Stomach (tissue), 8 donors: ENCODE measurements at regions not wholly inside any gene's neighbourhood (a gene's known extent, or its start where the extent isn't known, plus 50 kb on each side); places are given as distances from the start of the nearest gene placed in this dataset.
"Not testable (repeated sequence)": the region's sequence is repeated elsewhere in the genome, so short reads cannot be mapped to it uniquely, and the experiment has no call there.

Experiments
- DNase-seq, 2 donors: peaks; one replicate each; pipeline versions ENCODE4 v3.0.0 to v3.0.0-alpha.2; 2013 to 2019
- H3K27ac ChIP-seq, 5 donors: fragments of 200-600 bp in 4 of 5; sonication (generic) in 4 of 5; one replicate each; pipeline ENCODE4 v1.5.1; 2013 to 2019; ENCODE audit warnings: mild to moderate bottlenecking in 1 of 5, moderate library complexity in 1 of 5
- H3K27me3 ChIP-seq, 3 donors: fragments of 200-600 bp; sonication (generic); one replicate each; pipeline ENCODE4 v1.5.1; 2017 to 2019; ENCODE audit warnings: mixed run types in 1 of 3
- H3K36me3 ChIP-seq, 4 donors: fragments of 200-600 bp; sonication (generic); 1 replicate in 3 of 4; 2 replicates in 1 of 4; pipeline ENCODE4 v1.5.1; 2016 to 2019
- H3K4me1 ChIP-seq, 4 donors: fragments of 200-600 bp; sonication (generic); one replicate each; pipeline ENCODE4 v1.5.1; 2016 to 2019
- H3K4me3 ChIP-seq, 4 donors: fragments of 200-600 bp; sonication (generic) in 3 of 4; one replicate each; pipeline ENCODE4 v1.5.1; 2016 to 2019; ENCODE audit warnings: mild to moderate bottlenecking in 1 of 4
- H3K9me3 ChIP-seq, 4 donors: fragments of 200-600 bp; sonication (generic); one replicate each; pipeline ENCODE4 v1.5.1; 2016 to 2019
- EP300 ChIP-seq: sonication (generic); formaldehyde crosslinking; IDR thresholded peaks from one replicate; pipeline ENCODE4 v1.6.1; 2017; ENCODE audit warnings: antibody characterized with exemption
- POLR2A ChIP-seq, 4 donors: fragments of 450-650 bp; IDR thresholded peaks; one replicate each; pipeline ENCODE4 v1.6.1; 2016; ENCODE audit warnings: antibody characterized with exemption in 4 of 4, control low read depth in 2 of 4, mild to moderate bottlenecking in 1 of 4, moderate library complexity in 1 of 4
- POLR2AphosphoS5 ChIP-seq, 3 donors: sonication (generic); formaldehyde crosslinking; IDR thresholded peaks; one replicate each; pipeline ENCODE4 v1.6.1; 2016; ENCODE audit warnings: antibody characterized with exemption in 3 of 3
- WGBS, 5 donors: extraction: QIAGEN DNeasy Blood & Tissue Kit in 3 of 5; methylation state at CpG; one replicate each; pipeline versions ENCODE4 v1.1.5 to v1.1.7; 2013 to 2018; 5-methylcytosine and 5-hydroxymethylcytosine counted together
- intact Hi-C: fragments of 100-400 bp; cut with DNase I; formaldehyde crosslinking; loops from one replicate; pipeline ENCODE4 v1.15.1; 2023; ENCODE audit warnings: low total_unique reads
- TF ChIP-seq, protein P1 (sequence below), 7 experiments: fragments of 450-650 bp in 4 of 7; fragments of 200-600 bp in 3 of 7; sonication (generic) in 3 of 7; IDR thresholded peaks; one replicate each; pipeline ENCODE4 v1.5.1; 2016 to 2019; ENCODE audit warnings: antibody characterized with exemption in 7 of 7, control low read depth in 2 of 7, mild to moderate bottlenecking in 1 of 7
- donor health status: healthy with polysubstance abuse.
- donor health status: Bipolar disorder and iron deficiency.
- donor health status: healthy.

DNA sequence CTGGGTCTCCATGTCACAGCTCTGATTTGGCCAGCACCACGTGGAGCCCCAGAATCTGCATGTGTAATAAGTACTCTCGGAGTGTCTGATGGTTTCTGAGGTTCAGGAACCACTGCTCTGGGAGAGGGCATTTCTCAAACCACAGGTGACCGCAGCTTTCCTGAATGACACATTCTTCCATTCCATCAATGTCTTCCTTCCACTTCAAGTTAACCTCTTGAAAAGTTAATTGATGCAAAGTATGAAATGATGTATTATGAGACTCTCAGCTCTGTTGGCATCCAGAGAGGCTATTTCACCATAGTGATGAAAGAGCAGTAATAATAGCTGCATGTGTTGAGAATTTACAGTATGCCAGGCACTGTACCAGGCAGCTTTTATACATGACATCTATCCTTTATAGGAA is 61.3 kb upstream of the CRIM1 start:
- H3K4me3 ChIP-seq, result no peak overlapping the region
- TF ChIP-seq EP300 (no peak), POLR2A (IDR thresholded peaks at IDR 0.05) (no peak), POLR2AphosphoS5 (IDR thresholded peaks at IDR 0.05) (no peak)
- TF ChIP-seq, protein P1, sequence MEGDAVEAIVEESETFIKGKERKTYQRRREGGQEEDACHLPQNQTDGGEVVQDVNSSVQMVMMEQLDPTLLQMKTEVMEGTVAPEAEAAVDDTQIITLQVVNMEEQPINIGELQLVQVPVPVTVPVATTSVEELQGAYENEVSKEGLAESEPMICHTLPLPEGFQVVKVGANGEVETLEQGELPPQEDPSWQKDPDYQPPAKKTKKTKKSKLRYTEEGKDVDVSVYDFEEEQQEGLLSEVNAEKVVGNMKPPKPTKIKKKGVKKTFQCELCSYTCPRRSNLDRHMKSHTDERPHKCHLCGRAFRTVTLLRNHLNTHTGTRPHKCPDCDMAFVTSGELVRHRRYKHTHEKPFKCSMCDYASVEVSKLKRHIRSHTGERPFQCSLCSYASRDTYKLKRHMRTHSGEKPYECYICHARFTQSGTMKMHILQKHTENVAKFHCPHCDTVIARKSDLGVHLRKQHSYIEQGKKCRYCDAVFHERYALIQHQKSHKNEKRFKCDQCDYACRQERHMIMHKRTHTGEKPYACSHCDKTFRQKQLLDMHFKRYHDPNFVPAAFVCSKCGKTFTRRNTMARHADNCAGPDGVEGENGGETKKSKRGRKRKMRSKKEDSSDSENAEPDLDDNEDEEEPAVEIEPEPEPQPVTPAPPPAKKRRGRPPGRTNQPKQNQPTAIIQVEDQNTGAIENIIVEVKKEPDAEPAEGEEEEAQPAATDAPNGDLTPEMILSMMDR (IDR thresholded peaks at IDR 0.05), result no peak
- 71 to 91% (median 85%) methylated on average over 3 of the region's 3 CpGs for WGBS, 5 donors
- H3K27me3 ChIP-seq, result no peaks in the 10 kb centered on the region
- DNase-seq, result no peak
- H3K9me3 ChIP-seq, result no peaks in the 10 kb centered on the region
- H3K4me1 ChIP-seq, result no peaks in the 10 kb centered on the region
- H3K36me3 ChIP-seq, result no peaks in the 10 kb centered on the region
- no peak overlapping the region for H3K27ac ChIP-seq
- intact Hi-C loops, result no loop called here

DNA sequence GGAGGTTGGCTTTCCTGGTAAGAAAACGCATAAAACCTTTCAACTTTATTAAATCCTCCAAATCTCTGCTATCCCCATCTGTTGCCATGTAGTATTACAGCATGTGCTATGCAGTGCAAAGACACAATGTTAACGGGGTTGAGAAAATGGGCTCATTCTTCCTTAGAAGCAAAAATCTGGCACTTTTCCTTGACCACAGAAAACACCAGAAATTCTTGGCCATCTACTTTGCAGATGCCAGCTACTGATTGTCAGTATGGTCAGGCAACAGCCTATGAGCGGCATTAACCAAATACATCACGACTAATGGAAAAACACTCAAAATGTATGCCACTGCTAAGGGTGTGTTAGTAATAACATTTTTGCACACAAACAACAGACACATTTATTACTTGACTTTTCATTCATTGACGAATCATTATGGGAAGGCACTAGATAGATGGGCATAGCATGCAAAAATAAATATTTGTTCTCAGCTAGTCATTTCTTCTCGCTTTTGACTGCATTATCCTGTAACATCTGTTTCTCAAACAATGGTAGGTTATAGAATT is 65.2 kb upstream of the CRIM1 start:
- intact Hi-C loops, result no loop called here
- Histone ChIP-seq H3K4me3 (no peak overlapping the region), H3K9me3 (no peaks in the 10 kb centered on the region), H3K27me3 (no peaks in the 10 kb centered on the region), H3K4me1 (no peaks in the 10 kb centered on the region), H3K36me3 (no peaks in the 10 kb centered on the region), H3K27ac (no peak overlapping the region)
- DNase-seq, result no peak
- WGBS, 5 donors, result 74 to 84% (median 81%) methylated on average over 6 of the region's 6 CpGs
- TF ChIP-seq, protein P1 (IDR thresholded peaks at IDR 0.05), result no peak
- no peak for TF ChIP-seq POLR2A (IDR thresholded peaks at IDR 0.05)
- TF ChIP-seq POLR2AphosphoS5 (IDR thresholded peaks at IDR 0.05), result no peak
- no peak for TF ChIP-seq EP300

DNA sequence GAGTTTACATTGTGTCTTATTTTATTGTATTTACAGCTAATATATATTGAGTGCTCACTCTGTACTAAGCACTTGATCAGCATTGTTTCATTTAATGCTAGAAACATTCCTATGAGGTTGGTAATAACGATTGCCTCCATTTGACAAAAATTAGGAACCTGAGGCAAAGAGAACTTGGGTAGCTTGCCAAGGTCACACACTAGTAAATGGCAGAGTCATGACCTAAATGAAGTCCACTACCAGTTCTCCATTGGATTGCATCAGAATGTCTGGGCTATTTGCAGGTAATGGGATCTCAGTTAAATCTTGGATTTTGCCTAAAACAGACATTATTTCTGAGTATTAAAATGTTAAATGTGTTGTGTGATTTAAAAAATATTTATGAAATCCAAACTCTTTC is 65.8 kb upstream of the CRIM1 start:
- TF ChIP-seq, protein P1 (IDR thresholded peaks at IDR 0.05), result no peak
- TF ChIP-seq EP300 (no peak), POLR2A (IDR thresholded peaks at IDR 0.05) (no peak), POLR2AphosphoS5 (IDR thresholded peaks at IDR 0.05) (no peak)
- no peak overlapping the region for H3K4me3 ChIP-seq

DNA sequence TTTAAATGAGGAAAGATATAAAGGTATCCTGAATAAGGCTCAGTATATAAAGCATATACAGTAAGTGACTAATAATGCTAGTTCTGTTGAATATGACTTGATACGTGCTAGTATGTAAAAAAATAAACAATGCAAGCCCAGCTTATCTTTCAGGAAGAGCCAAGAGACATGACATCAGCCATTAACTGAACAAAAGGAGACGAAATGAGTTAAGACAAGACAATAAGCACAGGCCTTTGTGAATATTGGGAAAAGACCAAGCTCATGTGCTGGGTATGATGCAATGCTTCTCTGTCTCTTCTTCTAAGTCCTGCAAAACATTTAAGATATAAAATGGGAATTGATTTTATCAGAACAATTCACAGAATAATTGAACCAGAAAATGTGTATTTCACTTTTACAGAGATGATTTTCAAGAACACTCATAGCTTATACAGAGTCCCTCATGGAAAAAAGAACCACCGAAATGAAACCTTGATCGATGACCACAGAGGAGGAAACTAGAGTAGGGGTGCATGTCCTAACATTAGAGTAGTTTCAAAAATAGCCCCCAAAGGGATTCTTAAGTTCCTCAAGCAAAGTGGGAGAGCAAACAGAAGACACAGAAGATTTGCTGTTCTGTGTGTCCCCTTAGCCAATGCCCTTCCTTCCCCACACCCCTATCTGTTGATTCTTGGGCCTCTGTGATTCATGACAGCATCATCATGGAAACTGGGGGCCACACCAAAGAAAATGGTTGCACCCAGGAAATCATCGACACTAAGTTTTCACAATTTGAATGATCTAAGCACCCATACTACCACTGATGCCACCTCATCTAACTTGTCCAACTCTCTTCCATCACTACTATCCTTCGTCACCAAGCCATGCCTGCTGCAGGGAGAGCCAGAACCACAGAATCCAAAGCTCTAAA is 68.0 kb upstream of the CRIM1 start:
- DNase-seq, result no peak
- TF ChIP-seq EP300, result no peak
- no peak for TF ChIP-seq POLR2A (IDR thresholded peaks at IDR 0.05)
- TF ChIP-seq, protein P1 (IDR thresholded peaks at IDR 0.05), result no peak
- TF ChIP-seq POLR2AphosphoS5 (IDR thresholded peaks at IDR 0.05), result no peak
- Histone ChIP-seq H3K27me3 (no peaks in the 10 kb centered on the region), H3K4me1 (no peaks in the 10 kb centered on the region), H3K9me3 (peaks cover 0 to 3% (median 0%) of the 10 kb centered on the region in 4 donors), H3K27ac (no peak overlapping the region), H3K36me3 (no peaks in the 10 kb centered on the region), H3K4me3 (no peak overlapping the region)
- intact Hi-C loops, result no loop called here
- WGBS, 5 donors, result 72 to 79% (median 77%) methylated on average over 6 of the region's 6 CpGs

More for the DNA sequence above, 65.8 kb upstream of the CRIM1 start:
- intact Hi-C loops, result no loop called here
- Histone ChIP-seq H3K4me1 (no peaks in the 10 kb centered on the region), H3K9me3 (no peaks in the 10 kb centered on the region), H3K27me3 (no peaks in the 10 kb centered on the region), H3K27ac (no peak overlapping the region), H3K36me3 (no peaks in the 10 kb centered on the region)
- WGBS, 5 donors, result 86 to 93% (median 89%) methylated on average over 1 of the region's 1 CpG
- DNase-seq, result no peak

DNA sequence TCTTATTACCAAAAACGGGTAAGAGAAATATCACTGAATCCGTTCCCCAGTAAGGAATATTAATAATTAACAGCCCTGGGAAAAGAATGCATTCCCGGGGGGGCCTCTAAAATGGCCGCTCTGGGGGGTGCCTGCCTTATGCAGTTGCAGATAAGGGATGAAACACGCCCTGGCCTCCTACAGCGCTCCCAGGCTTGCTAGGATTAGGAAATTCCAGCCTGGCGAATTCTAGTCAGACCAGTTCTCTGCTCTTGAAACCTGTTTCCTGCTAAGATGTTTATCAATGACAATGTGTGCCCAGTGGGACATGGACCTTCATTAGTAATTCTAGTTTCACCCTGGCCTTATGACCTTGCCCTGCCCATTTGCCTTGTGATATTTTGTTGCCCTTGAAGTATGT is 76.1 kb upstream of the CRIM1 start:
- intact Hi-C loops, H3K4me1 ChIP-seq, H3K27ac ChIP-seq, H3K4me3 ChIP-seq, H3K27me3 ChIP-seq, H3K36me3 ChIP-seq, DNase-seq: not testable (repeated sequence)
- WGBS, 5 donors, result 41 to 74% (median 62%) methylated on average over 7 of the region's 7 CpGs
- H3K9me3 ChIP-seq, result peaks cover 0 to 17% (median 9%) of the 10 kb centered on the region in 4 donors
